ENCODE measurements at regions not wholly inside any gene's neighbourhood (a gene's known extent, or its start where the extent isn't known, plus 50 kb on each side); places are given as distances from the start of the nearest gene placed in this dataset.

DNA sequence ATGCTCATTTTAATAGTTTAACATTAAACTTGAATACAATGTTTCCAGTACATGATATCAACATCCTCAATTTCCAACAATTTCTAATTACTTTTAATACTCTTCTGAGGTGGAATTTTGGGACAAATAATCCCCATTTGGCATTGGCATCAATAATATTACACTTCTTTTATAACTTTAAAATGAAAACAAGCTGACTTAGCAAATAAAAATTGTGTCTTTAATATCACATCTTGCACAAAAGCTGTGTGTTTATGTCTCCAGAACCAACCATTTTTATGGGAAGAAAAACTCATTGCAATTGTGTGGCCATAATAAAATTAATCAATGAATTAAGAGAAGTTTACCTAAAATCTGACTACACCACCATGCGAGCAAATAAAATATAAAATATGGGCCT, 2552.6 kb downstream of the PCDH7 start:
- H3K27ac ChIP-seq: no peak overlapping the region
- H3K36me3 ChIP-seq: no peaks in the 10 kb centered on the region
- no peak overlapping the region for H3K4me3 ChIP-seq
- peaks cover 0 to 3% (median 0%) of the 10 kb centered on the region in 11 donors for H3K9me3 ChIP-seq
- no peaks in the 10 kb centered on the region for H3K4me1 ChIP-seq
- TF ChIP-seq, protein P1, sequence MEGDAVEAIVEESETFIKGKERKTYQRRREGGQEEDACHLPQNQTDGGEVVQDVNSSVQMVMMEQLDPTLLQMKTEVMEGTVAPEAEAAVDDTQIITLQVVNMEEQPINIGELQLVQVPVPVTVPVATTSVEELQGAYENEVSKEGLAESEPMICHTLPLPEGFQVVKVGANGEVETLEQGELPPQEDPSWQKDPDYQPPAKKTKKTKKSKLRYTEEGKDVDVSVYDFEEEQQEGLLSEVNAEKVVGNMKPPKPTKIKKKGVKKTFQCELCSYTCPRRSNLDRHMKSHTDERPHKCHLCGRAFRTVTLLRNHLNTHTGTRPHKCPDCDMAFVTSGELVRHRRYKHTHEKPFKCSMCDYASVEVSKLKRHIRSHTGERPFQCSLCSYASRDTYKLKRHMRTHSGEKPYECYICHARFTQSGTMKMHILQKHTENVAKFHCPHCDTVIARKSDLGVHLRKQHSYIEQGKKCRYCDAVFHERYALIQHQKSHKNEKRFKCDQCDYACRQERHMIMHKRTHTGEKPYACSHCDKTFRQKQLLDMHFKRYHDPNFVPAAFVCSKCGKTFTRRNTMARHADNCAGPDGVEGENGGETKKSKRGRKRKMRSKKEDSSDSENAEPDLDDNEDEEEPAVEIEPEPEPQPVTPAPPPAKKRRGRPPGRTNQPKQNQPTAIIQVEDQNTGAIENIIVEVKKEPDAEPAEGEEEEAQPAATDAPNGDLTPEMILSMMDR (IDR thresholded peaks at IDR 0.05): no peak
- DNase-seq (no peak), ATAC-seq (no peak)
- intact Hi-C loops (cut with DNase I): no loop called here
- H3K27me3 ChIP-seq: no peaks in the 10 kb centered on the region
- WGBS, 2 donors: 85 to 90% methylated on average over 1 of the region's 1 CpG

DNA sequence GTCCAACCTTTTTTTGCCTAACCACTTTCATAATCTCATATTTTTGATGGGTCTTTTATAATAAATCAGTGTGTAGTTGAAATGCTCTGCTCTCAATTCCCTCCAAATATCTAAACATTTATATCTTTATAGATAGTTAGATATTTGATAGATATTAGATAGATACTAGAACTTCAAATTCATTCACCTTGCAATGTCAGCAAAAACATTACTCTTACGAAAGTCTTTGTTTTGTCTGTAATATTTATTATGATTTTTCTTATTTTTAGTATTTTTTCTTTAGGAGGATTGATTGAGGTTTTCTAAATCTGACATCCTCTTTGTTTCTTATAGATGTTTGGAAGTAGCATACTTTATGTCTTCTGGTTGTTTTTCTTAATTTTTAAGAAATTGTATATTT, 2563.6 kb downstream of the PCDH7 start:
- H3K27me3 ChIP-seq: no peaks in the 10 kb centered on the region
- intact Hi-C loops (cut with DNase I): no loop called here
- TF ChIP-seq, protein P1 (IDR thresholded peaks at IDR 0.05): no peak
- no peak overlapping the region for H3K4me3 ChIP-seq
- H3K27ac ChIP-seq: no peak overlapping the region
- WGBS, 2 donors: 80 to 84% methylated on average over 1 of the region's 1 CpG
- ATAC-seq: no peak
- DNase-seq: no peak
- no peaks in the 10 kb centered on the region for H3K9me3 ChIP-seq
- H3K36me3 ChIP-seq: no peaks in the 10 kb centered on the region
- no peaks in the 10 kb centered on the region for H3K4me1 ChIP-seq

DNA sequence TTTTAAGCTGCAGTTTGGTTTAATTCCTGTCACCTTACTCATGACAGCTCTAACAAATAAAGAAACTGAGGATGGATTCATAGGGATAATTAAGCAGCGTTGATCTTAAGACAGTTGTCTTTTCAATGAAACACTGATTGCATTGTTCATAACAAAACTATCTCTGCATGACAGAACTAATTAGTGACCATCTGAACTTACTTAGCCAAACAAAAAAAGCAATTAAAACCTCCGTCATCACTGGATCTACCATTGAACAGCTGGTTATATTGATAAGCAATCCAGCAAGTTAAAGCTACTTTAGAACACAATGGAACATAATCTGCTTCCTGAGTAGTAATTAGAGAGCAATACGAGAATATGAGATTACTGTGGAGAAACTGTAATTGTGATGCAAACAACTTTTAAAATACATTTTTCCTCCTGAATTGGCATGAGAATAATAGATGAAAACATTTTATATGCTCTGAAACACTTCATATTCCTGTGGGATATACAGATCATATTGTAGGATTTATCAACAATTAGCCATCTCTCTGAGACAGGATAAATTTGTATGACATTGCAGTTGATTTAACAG, 2576.8 kb downstream of the PCDH7 start:
- TF ChIP-seq, protein P1 (IDR thresholded peaks at IDR 0.05): no peak
- DNase-seq: no peak
- intact Hi-C loops (cut with DNase I): no loop called here
- no peak overlapping the region for H3K27ac ChIP-seq
- no peaks in the 10 kb centered on the region for H3K36me3 ChIP-seq
- H3K4me1 ChIP-seq: no peaks in the 10 kb centered on the region
- WGBS, 2 donors: 40 to 49% methylated on average over 3 of the region's 3 CpGs
- no peak overlapping the region for H3K4me3 ChIP-seq
- ATAC-seq: no peak
- H3K9me3 ChIP-seq: peaks cover 0 to 18% (median 0%) of the 10 kb centered on the region in 11 donors
- H3K27me3 ChIP-seq: no peaks in the 10 kb centered on the region

DNA sequence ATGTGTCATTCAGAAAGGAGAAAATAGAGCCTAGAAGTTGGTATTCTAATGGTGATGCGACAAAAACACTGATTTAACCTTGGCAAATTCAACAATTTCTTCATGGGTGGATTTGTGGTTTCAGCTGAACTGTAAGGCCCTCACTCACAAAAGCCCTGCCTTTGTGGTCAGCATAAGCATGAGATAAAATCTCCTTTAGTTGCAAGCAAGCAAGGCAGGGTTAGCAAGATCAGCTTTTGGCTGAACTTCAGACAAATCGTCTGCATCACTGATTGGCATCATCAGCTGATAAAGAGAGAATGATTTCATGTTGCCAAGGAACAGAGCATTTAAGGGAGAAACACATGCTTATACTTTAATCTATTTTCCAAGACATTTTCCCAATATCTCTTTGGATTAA, 2582.2 kb downstream of the PCDH7 start:
- intact Hi-C loops (cut with DNase I): no loop called here
- H3K4me3 ChIP-seq: no peak overlapping the region
- no peak for DNase-seq
- H3K9me3 ChIP-seq: peaks cover 0 to 45% (median 3%) of the 10 kb centered on the region in 11 donors
- no peaks in the 10 kb centered on the region for H3K4me1 ChIP-seq
- H3K27ac ChIP-seq: no peak overlapping the region
- WGBS, 2 donors: 50 to 53% methylated on average over 2 of the region's 2 CpGs
- H3K27me3 ChIP-seq: no peaks in the 10 kb centered on the region
- H3K36me3 ChIP-seq: no peaks in the 10 kb centered on the region
- ATAC-seq: no peak
- TF ChIP-seq, protein P1 (IDR thresholded peaks at IDR 0.05): no peak
